Stomach (tissue), 8 donors: ENCODE measurements at regions not wholly inside any gene's neighbourhood (a gene's known extent, or its start where the extent isn't known, plus 50 kb on each side); places are given as distances from the start of the nearest gene placed in this dataset.
A peak's percentile ranks its signal among the peaks of the same experiment; 100 is the strongest.

Experiments used
- DNase-seq, 2 donors: peaks; one replicate each; pipeline versions ENCODE4 v3.0.0 to v3.0.0-alpha.2; 2013 to 2019
- H3K27ac ChIP-seq, 5 donors: fragments of 200-600 bp in 4 of 5; sonication (generic) in 4 of 5; one replicate each; pipeline ENCODE4 v1.5.1; 2013 to 2019; ENCODE audit warnings: mild to moderate bottlenecking in 1 of 5, moderate library complexity in 1 of 5
- H3K27me3 ChIP-seq, 3 donors: fragments of 200-600 bp; sonication (generic); one replicate each; pipeline ENCODE4 v1.5.1; 2017 to 2019; ENCODE audit warnings: mixed run types in 1 of 3
- H3K36me3 ChIP-seq, 4 donors: fragments of 200-600 bp; sonication (generic); 1 replicate in 3 of 4; 2 replicates in 1 of 4; pipeline ENCODE4 v1.5.1; 2016 to 2019
- H3K4me1 ChIP-seq, 4 donors: fragments of 200-600 bp; sonication (generic); one replicate each; pipeline ENCODE4 v1.5.1; 2016 to 2019
- H3K4me3 ChIP-seq, 4 donors: fragments of 200-600 bp; sonication (generic) in 3 of 4; one replicate each; pipeline ENCODE4 v1.5.1; 2016 to 2019; ENCODE audit warnings: mild to moderate bottlenecking in 1 of 4
- H3K9me3 ChIP-seq, 4 donors: fragments of 200-600 bp; sonication (generic); one replicate each; pipeline ENCODE4 v1.5.1; 2016 to 2019
- CTCF ChIP-seq, 7 experiments: fragments of 450-650 bp in 4 of 7; fragments of 200-600 bp in 3 of 7; sonication (generic) in 3 of 7; IDR thresholded peaks; one replicate each; pipeline ENCODE4 v1.5.1; 2016 to 2019; ENCODE audit warnings: antibody characterized with exemption in 7 of 7, control low read depth in 2 of 7, mild to moderate bottlenecking in 1 of 7
- EP300 ChIP-seq: sonication (generic); formaldehyde crosslinking; IDR thresholded peaks from one replicate; pipeline ENCODE4 v1.6.1; 2017; ENCODE audit warnings: antibody characterized with exemption
- POLR2A ChIP-seq, 4 donors: fragments of 450-650 bp; IDR thresholded peaks; one replicate each; pipeline ENCODE4 v1.6.1; 2016; ENCODE audit warnings: antibody characterized with exemption in 4 of 4, control low read depth in 2 of 4, mild to moderate bottlenecking in 1 of 4, moderate library complexity in 1 of 4
- POLR2AphosphoS5 ChIP-seq, 3 donors: sonication (generic); formaldehyde crosslinking; IDR thresholded peaks; one replicate each; pipeline ENCODE4 v1.6.1; 2016; ENCODE audit warnings: antibody characterized with exemption in 3 of 3
- WGBS, 5 donors: extraction: QIAGEN DNeasy Blood & Tissue Kit in 3 of 5; methylation state at CpG; one replicate each; pipeline versions ENCODE4 v1.1.5 to v1.1.7; 2013 to 2018; 5-methylcytosine and 5-hydroxymethylcytosine counted together
- intact Hi-C: fragments of 100-400 bp; cut with DNase I; formaldehyde crosslinking; loops from one replicate; pipeline ENCODE4 v1.15.1; 2023; ENCODE audit warnings: low total_unique reads
- donor health status: healthy with polysubstance abuse.
- donor health status: Bipolar disorder and iron deficiency.
- donor health status: healthy.

DNA sequence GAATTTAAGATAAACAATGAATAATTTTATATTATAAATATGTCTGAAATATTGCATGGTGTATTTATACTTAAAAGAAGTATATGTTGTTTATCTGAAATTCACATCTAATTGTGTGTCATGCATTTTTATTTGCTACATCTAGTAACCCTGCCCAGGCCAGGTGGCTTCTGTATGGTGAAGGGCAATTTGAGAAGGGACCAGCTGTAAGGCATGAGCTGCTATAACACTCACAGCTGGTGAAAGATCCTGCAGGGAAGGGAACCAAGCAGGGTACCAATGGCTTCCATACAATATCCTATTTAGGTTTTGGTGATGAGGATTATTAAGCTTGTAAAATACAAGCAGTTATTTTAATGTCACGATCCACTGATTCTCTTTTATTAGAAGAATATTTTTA is 921.8 kb upstream of the GJE1 start:
- H3K27me3 ChIP-seq = no peaks in the 10 kb centered on the region
- TF ChIP-seq EP300 = no peak
- no peak for TF ChIP-seq POLR2A (IDR thresholded peaks at IDR 0.05)
- no peak for TF ChIP-seq CTCF (IDR thresholded peaks at IDR 0.05)
- no peak for TF ChIP-seq POLR2AphosphoS5 (IDR thresholded peaks at IDR 0.05)
- H3K4me3 ChIP-seq = no peak overlapping the region
- no peaks in the 10 kb centered on the region for H3K36me3 ChIP-seq
- DNase-seq = no peak
- no peaks in the 10 kb centered on the region for H3K9me3 ChIP-seq
- WGBS, 5 donors = 7 to 96% (median 49%) methylated on average over 1 of the region's 1 CpG
- H3K27ac ChIP-seq = no peak overlapping the region
- intact Hi-C loops = no loop called here
- H3K4me1 ChIP-seq = no peaks in the 10 kb centered on the region

DNA sequence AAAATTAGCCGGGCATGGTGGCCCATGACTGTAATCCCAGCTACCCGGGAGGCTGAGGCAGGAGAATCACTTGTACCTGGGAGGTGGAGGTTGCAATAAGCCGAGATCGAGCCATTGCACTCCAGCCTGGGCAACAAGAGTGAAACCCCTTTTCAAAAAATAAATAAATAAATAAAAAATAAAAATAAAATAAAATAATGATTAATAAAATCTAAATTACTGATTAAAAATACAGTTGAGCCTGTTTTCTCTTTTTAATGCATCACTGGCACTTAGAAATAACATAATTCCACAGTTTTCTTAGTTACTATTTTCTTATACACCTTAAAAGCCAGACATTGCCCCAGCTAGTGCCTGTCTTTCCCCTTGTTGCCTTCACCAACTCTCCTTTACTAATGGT is 922.8 kb upstream of the GJE1 start:
- TF ChIP-seq CTCF (IDR thresholded peaks at IDR 0.05) = no peak
- no peak for TF ChIP-seq EP300
- no peak for TF ChIP-seq POLR2AphosphoS5 (IDR thresholded peaks at IDR 0.05)
- no peak for TF ChIP-seq POLR2A (IDR thresholded peaks at IDR 0.05)
- H3K27ac ChIP-seq = no peak overlapping the region
- no peaks in the 10 kb centered on the region for H3K9me3 ChIP-seq
- H3K4me3 ChIP-seq = no peak overlapping the region
- no peak for DNase-seq
- intact Hi-C loops = no loop called here
- 85 to 96% (median 91%) methylated on average over 4 of the region's 4 CpGs for WGBS, 5 donors
- H3K4me1 ChIP-seq = no peaks in the 10 kb centered on the region
- H3K36me3 ChIP-seq = no peaks in the 10 kb centered on the region
- no peaks in the 10 kb centered on the region for H3K27me3 ChIP-seq

- Histone ChIP-seq H3K4me1 (no peaks in the 10 kb centered on the region), H3K27me3 (no peaks in the 10 kb centered on the region), H3K9me3 (no peaks in the 10 kb centered on the region), H3K4me3 (no peak overlapping the region), H3K27ac (no peak overlapping the region), H3K36me3 (no peaks in the 10 kb centered on the region)
- no peak for DNase-seq
- 79 to 100% (median 88%) methylated on average over 1 of the region's 1 CpG for WGBS, 5 donors
- intact Hi-C loops = no loop called here
- TF ChIP-seq POLR2A (IDR thresholded peaks at IDR 0.05) (no peak), POLR2AphosphoS5 (IDR thresholded peaks at IDR 0.05) (no peak), CTCF (IDR thresholded peaks at IDR 0.05) (no peak), EP300 (no peak)
Measured at GRCh38 chr6:141208101-141208500, 924.6 kb upstream of the GJE1 start.

GRCh38 chr6:141203902-141204575 is 928.7 kb upstream of the GJE1 start:
- no peak for DNase-seq
- Histone ChIP-seq H3K4me3 (no peak overlapping the region), H3K27me3 (no peaks in the 10 kb centered on the region), H3K36me3 (no peaks in the 10 kb centered on the region), H3K27ac (no peak overlapping the region), H3K9me3 (no peaks in the 10 kb centered on the region), H3K4me1 (no peaks in the 10 kb centered on the region)
- intact Hi-C loops = no loop called here
- TF ChIP-seq EP300 = no peak
- peak in 1 of 3 donors; percentile 54 for TF ChIP-seq POLR2AphosphoS5 (IDR thresholded peaks at IDR 0.05)
- TF ChIP-seq POLR2A (IDR thresholded peaks at IDR 0.05) = no peak
- no peak for TF ChIP-seq CTCF (IDR thresholded peaks at IDR 0.05)
- 76 to 86% (median 84%) methylated on average over 4 of the region's 4 CpGs for WGBS, 5 donors
